HG02943 (cell line): ENCODE measurements at regions not wholly inside any gene's neighbourhood (a gene's known extent, or its start where the extent isn't known, plus 50 kb on each side); places are given as distances from the start of the nearest gene placed in this dataset.
A peak's percentile ranks its signal among the peaks of the same experiment; 100 is the strongest.
"Not testable (repeated sequence)": the region's sequence is repeated elsewhere in the genome, so short reads cannot be mapped to it uniquely, and the experiment has no call there.

Experiments
- ATAC-seq: cut with Tn5 transposase; IDR thresholded peaks from one replicate; pipeline ENCODE4 v1.9.1; 2021; ENCODE audit warnings: mild to moderate bottlenecking, low read depth, moderate library complexity; ENCODE audit not compliant: unreplicated experiment

GRCh38 chr18:34280000-34280399 is 55.3 kb upstream of the NOL4 start:
- ATAC-seq, result no peak

- no peak for ATAC-seq
Observed at GRCh38 chr18:34280653-34281052, 55.9 kb upstream of the NOL4 start.

GRCh38 chr18:34281290-34281689 is 56.6 kb upstream of the NOL4 start:
- ATAC-seq, result no peak

- no peak for ATAC-seq
Observed at GRCh38 chr18:34281722-34282121, 57.0 kb upstream of the NOL4 start.

GRCh38 chr18:34283506-34283905 is 58.8 kb upstream of the NOL4 start:
- ATAC-seq, result no peak

GRCh38 chr18:34287825-34288224 is 63.1 kb upstream of the NOL4 start:
- no peak for ATAC-seq

GRCh38 chr18:34292594-34292993 is 67.9 kb upstream of the NOL4 start:
- no peak for ATAC-seq

- ATAC-seq, result no peak
Observed at GRCh38 chr18:34297287-34297686, 72.6 kb upstream of the NOL4 start.

- no peak for ATAC-seq
Observed at GRCh38 chr18:34299828-34300227, 75.1 kb upstream of the NOL4 start.

- no peak for ATAC-seq
Observed at GRCh38 chr18:34311468-34311867, 86.8 kb upstream of the NOL4 start.

- ATAC-seq, result no peak
Observed at GRCh38 chr18:34314847-34315246, 90.1 kb upstream of the NOL4 start.

GRCh38 chr18:34315591-34316352 is 91.1 kb upstream of the NOL4 start:
- no peak for ATAC-seq

GRCh38 chr18:34320267-34320666 is 95.6 kb upstream of the NOL4 start:
- no peak for ATAC-seq

GRCh38 chr18:34321066-34321465 is 96.4 kb upstream of the NOL4 start:
- peak; percentile 66 for ATAC-seq

GRCh38 chr18:34322365-34323289 is 97.9 kb upstream of the NOL4 start:
- ATAC-seq, result peak; percentile 59

- no peak for ATAC-seq
Observed at GRCh38 chr18:34329840-34330239, 105.1 kb upstream of the NOL4 start.

GRCh38 chr18:34330308-34330707 is 105.6 kb upstream of the NOL4 start:
- ATAC-seq, result no peak

- not testable (repeated sequence) for ATAC-seq
Observed at GRCh38 chr18:34330907-34331306, 106.2 kb upstream of the NOL4 start.

GRCh38 chr18:34331343-34331742 is 106.6 kb upstream of the NOL4 start:
- not testable (repeated sequence) for ATAC-seq

GRCh38 chr18:34339155-34339554 is 114.4 kb upstream of the NOL4 start:
- no peak for ATAC-seq

- no peak for ATAC-seq
Observed at GRCh38 chr18:34342960-34343359, 118.2 kb upstream of the NOL4 start.

GRCh38 chr18:34345738-34346137 is 121.0 kb upstream of the NOL4 start:
- ATAC-seq, result no peak
